Stimulated activated CD4-positive, alpha-beta T cell treated with anti-CD3 and anti-CD28 coated beads, Interleukin-4, amount 100 ng/mL, for 48 hours (primary cell): ENCODE measurements at regions not wholly inside any gene's neighbourhood (a gene's known extent, or its start where the extent isn't known, plus 50 kb on each side); places are given as distances from the start of the nearest gene placed in this dataset.
A peak's percentile ranks its signal among the peaks of the same experiment; 100 is the strongest.

Source experiments
- DNase-seq, 2 donors: peaks; one replicate each; pipeline ENCODE4 v3.0.0-alpha.2; 2020; ENCODE audit warnings: low read depth in 2 of 2

DNA sequence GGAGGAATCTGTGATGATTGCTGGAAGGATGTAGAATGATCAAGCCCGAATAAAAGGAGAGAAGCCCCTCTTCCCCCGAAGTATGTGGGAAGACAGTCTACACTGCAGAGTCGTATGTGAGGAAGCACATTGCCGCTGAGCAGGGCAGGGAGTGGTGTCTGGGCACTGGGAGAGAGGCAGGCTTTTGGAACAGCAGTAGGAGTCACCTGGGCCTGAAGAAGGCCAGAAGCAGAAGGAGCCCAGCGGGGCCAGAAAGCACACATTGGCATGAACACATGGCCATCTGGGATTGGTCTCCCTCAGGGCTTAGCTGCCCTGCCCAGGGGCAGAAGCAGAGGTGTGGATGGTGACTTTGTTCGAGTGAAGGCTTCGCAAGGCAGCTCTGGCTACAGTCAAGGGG, 162.8 kb downstream of the ERCC6L2 start:
- no peak for DNase-seq

- DNase-seq: no peak
These were observed 159.1 kb downstream of the ERCC6L2 start for GRCh38 chr9:96034553-96035122.

- DNase-seq: no peak
These were observed 158.4 kb downstream of the ERCC6L2 start for GRCh38 chr9:96033896-96034295.

GRCh38 chr9:96031916-96032534, 156.5 kb downstream of the ERCC6L2 start:
- DNase-seq: no peak

- no peak for DNase-seq
These were observed 155.9 kb downstream of the ERCC6L2 start for GRCh38 chr9:96031366-96031824.

DNA sequence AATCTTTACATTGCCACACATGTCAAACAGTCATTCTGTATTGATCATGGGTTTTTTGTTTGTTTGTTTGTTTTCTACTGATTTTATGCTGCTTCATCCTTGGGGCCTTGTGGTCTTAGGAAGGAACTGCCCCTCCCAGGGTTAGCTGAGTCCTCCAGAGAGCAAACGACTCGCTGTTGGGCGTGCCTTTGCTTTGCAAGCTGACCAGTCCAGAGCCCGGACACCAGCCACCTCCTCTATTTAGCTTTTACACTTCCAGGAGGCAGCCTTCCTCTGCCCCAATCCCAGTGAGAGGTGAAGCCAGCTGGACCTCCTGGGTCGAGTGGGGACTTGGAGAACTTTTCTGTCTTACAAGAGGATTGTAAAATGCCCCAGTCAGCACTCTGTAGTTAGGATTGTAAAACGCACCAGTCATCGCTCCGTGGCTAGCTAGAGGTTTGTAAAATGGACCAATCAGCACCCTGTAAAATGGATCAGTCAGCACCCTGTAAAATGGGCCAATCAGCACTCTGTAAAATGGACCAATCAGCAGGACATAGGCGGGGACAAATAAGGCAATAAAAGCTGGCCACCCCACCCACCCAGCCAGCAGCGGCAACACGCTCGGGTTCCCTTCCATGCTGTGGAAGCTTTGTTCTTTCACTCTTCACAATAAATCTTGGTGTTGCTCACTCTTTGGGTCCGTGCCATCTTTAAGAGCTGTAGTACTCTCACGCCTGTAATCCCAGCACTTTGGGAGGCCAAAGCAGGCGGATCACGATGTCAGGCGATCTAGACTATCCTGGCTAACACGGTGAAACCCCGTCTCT, 154.4 kb downstream of the ERCC6L2 start:
- no peak for DNase-seq

DNA sequence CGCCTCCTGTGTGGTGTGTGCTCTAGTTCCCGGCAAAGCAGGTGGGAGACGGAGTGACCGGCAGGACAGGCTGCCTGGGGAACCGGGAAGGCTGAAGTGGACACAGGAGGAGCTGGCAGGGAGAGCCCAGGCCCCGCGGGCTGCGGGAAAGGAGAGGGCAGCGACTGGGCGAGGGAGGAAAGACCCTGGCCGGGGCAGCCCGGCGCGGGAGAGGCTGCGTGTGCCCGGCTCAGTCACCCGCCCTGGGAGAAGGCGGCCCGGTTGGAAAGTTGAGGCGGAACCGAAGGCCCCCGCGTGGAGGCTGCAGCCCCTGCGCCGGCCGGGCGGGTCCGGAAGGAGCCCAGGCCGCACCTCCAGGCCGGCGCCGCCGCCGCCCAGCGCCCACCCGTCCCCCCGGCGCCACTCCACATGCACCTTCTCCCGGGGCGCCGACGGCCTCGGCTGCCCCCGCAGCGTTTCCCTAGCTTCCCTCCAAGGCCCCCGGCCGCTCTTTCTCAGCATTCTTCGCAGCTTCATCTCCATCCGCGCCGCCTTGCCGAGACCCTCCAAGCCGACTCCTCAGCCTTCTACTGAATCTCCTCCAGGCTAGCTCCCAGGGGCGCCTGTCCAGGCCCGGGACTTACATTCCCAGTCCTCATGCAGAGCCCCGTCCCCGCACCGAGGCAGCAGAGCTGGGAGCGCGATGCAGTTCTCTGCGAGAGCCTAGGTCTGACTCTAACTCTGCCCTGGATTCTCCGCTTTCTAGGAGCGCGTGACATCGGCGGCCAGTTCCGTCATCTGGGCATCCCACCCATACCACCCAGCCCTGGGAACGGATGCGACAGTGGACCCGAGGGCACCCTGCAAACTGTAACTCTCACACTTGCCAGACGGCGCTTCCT, 152.0 kb downstream of the ERCC6L2 start:
- DNase-seq: no peak

- DNase-seq: no peak
These were observed 151.2 kb downstream of the ERCC6L2 start for GRCh38 chr9:96026655-96027213.

DNA sequence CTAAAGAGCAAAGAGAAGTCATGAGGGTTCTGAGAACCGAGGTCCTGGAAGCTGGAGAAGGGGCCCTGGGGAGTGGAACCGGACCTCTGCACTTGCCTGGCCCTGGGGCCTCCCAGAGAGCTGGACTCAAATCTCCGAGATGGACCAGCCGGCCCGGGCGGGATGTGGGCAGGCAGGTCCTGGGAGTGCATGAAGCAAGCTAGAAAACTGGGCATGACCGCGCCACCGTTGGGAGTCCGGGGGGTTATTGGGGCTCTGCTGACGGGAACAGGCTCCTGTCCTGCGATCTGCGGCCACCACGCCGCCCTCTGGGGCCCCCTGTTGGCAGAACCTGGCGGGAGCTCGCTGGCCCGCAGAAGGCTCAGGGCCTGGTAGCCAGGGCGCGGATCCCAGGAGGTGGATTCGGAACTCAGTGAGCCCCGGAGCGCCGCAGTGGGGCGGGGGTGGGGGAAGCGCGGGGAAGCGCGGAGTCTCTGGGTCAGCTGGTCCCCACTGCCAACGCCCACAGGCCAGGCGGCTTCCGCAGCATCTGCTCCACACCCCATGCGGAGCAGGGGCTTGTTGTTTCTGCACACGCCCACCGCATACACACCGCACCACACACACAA, 150.6 kb downstream of the ERCC6L2 start:
- DNase-seq: no peak

DNA sequence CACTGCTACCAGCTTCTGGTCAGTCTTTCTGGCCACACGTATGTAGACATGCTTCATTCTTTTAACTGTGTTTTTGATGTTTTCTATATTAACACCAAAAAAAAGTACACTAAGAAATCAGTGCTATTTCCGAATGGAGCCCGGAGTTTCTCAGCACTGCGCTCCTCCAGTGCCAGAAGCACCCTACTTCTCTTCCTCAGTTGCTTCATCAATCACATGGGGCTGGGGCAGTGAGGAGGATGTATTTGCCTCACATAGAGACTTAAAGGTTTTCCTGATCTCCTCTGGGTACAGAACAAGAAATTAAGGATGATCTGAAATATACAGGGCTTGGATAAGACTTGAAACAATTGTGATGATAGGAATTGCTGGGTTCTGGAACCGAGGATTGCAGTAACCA, 148.0 kb downstream of the ERCC6L2 start:
- no peak for DNase-seq

- DNase-seq: no peak
These were observed 147.1 kb downstream of the ERCC6L2 start for GRCh38 chr9:96022445-96023051.

DNA sequence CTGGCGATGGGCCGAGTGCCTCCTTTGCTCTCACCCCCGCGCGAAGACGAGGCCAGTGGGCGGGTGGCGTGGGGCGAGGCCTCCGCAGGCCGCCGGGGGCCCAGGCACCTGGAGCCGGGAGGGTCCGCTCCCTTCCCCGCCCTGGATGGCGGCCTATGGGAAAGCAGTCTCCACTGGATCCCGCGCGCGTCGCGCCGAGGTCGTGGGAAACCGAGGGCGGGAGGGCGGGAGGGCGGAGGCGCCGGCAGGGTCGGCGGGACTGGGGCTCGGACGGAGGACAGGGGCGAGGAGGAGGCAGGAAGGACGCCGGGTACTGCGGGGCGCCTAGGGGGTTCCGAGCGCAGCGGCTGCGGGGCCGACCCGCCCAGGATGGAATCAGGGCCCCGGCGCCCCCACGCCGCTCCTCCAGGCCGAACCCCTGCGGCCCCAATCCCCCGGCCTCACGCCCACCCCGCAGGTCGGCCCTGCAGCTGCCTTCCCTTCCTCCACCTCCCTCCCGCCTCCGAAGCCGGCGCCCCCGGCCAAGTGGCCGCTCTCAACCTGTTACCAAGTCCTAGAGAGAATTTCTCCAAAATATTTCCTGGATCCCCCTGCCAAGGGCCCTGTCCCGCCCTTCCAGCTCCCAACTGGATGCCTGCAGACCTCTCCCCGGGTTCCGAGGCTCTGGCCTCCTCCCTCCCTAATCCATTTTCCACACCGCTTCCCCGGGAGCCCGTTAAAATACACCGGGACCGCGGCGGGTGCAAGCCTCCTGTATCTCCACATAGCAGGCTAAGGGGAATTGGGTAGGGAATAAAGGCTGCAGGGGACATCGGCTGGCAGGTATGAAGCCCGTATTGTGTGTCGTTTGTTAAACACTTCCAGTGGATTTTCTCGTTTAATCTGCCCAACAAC, 146.3 kb downstream of the ERCC6L2 start:
- no peak for DNase-seq

DNA sequence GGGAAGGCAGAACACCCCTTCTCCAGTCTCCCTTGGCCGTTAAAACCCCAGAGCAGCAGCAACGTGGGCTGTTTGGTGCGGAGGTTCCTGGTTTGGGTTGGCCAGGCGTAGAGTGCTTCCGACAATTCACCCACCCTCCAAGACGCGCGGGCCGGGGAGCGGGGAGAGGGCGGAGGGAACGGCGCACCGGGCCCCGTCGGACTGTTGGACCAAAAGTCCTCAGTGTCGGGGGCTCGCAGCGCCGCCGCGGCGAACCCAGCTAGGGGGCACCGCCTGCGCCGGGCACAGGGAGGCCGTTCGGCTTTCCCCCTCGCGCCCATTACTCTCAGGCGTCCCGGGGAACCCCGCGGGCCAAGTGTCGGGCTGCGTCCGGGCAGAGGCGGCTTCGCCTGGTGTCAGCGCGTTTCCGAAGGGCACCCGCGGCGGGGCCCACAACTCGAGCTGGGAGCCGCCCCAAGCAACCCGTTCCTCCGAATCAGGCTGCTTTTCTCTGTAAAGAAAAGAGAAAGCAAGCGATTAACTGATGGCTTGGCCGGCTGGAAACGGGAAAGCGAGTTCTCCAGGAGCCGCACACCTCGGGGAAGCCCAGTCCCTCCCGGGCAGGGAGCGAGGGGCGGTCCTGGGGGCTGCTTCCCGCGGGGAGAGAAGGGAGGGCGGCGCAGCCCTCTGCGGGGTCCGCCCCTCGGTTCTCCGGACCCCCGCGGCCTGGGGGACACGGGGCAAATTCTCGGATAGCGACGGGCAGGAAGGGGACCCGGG, 145.5 kb downstream of the ERCC6L2 start:
- peak; percentile 46 to 49 for DNase-seq

GRCh38 chr9:96020300-96020791, 144.9 kb downstream of the ERCC6L2 start:
- DNase-seq: no peak
